ENCODE measurements at regions not wholly inside any gene's neighbourhood (a gene's known extent, or its start where the extent isn't known, plus 50 kb on each side); places are given as distances from the start of the nearest gene placed in this dataset.

DNA sequence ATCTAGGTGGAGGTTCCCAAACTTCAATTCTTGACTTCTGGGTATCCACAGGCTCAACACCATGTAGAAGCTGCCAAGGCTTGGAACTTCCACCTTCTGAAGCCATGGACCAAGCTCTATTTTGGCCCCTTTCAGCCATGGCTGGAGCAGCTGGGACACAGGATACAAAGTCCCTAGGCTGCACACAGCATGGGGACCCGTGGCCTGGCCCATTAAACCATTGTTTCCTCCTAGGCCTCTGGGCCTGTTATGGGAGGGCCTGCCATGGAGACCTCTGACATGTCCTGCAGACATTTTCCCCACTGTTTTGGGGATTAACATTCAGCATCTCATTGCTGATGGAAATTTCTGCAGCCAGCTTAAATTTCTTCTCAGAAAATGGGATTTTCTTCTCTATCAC, 1908.0 kb downstream of the EFNA5 start:
- Histone ChIP-seq H3K9me3 (ENCODE audit: control extremely low read depth in 1 of 3, control insufficient read depth in 2 of 3, insufficient read depth in 1 of 3, low read length in 2 of 3) (peaks cover 1 to 14% (median 5%) of the 10 kb centered on the region in 3 donors), H3K27ac (ENCODE audit: low read length in 2 of 2) (no peak overlapping the region)
- 33% methylated on average over 1 of the region's 1 CpG for WGBS (ENCODE audit: insufficient coverage)

DNA sequence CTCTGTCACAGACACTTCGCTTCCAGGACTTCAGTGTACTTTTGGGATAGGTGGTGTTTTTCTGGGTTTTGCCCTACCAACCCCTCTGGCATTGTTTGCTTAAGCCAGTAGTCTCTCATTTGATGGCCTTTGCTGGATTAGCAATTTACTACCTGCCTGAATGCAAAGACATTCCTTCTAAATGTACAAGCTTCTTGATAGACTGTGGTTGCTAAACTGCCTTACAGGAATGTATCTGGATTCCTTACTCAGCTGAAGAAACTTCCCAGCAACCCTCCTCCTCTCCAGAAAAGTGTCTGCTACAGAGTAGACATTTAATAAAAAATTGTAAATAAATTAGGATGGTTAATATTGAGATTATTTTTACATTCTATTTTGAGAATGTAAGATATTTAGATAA, 1916.7 kb downstream of the EFNA5 start:
- H3K27ac ChIP-seq (ENCODE audit: low read length in 2 of 2): no peak overlapping the region
- no peaks in the 10 kb centered on the region for H3K4me1 Mint-ChIP-seq
- H4K20me1 ChIP-seq (ENCODE audit: control insufficient read depth, insufficient read depth, low read length, poor library complexity, severe bottlenecking): no peaks in the 10 kb centered on the region
- no peak for DNase-seq
- H3K9me3 ChIP-seq (ENCODE audit: control extremely low read depth in 1 of 3, control insufficient read depth in 2 of 3, insufficient read depth in 1 of 3, low read length in 2 of 3): peaks cover 0 to 1% (median 0%) of the 10 kb centered on the region in 3 donors
- WGBS (ENCODE audit: insufficient coverage): no CpG with 5 or more reads among the region's 1 CpG
- no peaks in the 10 kb centered on the region for H3K27me3 ChIP-seq (replicated peaks in 1 of 4; ENCODE audit: control extremely low read depth in 1 of 4, control insufficient read depth in 3 of 4, insufficient read depth in 4 of 4, low read length in 3 of 4)
- no peak overlapping the region for H3K9ac ChIP-seq (ENCODE audit: low read length)
- H3K27me3 Mint-ChIP-seq: no peaks in the 10 kb centered on the region
- H3K36me3 ChIP-seq (replicated peaks in 1 of 2; ENCODE audit: control extremely low read depth in 1 of 2, control insufficient read depth in 1 of 2, extremely low read depth in 1 of 2, insufficient read depth in 2 of 2, low read length in 1 of 2): no peaks in the 10 kb centered on the region
- no peak overlapping the region for H3K27ac Mint-ChIP-seq
- H3K4me2 ChIP-seq (replicated peaks; ENCODE audit: low read depth, low read length, poor library complexity, severe bottlenecking): no peak overlapping the region
- POLR2A ChIA-PET: no interaction called here
- CTCF ChIA-PET: no interaction called here
- TF ChIP-seq, protein P1, sequence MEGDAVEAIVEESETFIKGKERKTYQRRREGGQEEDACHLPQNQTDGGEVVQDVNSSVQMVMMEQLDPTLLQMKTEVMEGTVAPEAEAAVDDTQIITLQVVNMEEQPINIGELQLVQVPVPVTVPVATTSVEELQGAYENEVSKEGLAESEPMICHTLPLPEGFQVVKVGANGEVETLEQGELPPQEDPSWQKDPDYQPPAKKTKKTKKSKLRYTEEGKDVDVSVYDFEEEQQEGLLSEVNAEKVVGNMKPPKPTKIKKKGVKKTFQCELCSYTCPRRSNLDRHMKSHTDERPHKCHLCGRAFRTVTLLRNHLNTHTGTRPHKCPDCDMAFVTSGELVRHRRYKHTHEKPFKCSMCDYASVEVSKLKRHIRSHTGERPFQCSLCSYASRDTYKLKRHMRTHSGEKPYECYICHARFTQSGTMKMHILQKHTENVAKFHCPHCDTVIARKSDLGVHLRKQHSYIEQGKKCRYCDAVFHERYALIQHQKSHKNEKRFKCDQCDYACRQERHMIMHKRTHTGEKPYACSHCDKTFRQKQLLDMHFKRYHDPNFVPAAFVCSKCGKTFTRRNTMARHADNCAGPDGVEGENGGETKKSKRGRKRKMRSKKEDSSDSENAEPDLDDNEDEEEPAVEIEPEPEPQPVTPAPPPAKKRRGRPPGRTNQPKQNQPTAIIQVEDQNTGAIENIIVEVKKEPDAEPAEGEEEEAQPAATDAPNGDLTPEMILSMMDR (IDR thresholded peaks at IDR 0.05): no peak
- no peak for TF ChIP-seq EZH2 (IDR thresholded peaks at IDR 0.05; ENCODE audit: borderline replicate concordance, insufficient read depth, low read depth, low read length, poor library complexity, severe bottlenecking)
- no peak overlapping the region for H3K4me3 ChIP-seq (ENCODE audit: control extremely low read depth in 1 of 5, extremely low read depth in 1 of 5, insufficient read depth in 1 of 5, low read depth in 2 of 5, low read length in 4 of 5)
- no peak overlapping the region for H2AFZ ChIP-seq (ENCODE audit: insufficient read depth, low read depth, low read length, poor library complexity, severe bottlenecking)
- no peaks in the 10 kb centered on the region for H3K79me2 ChIP-seq (ENCODE audit: control insufficient read depth, insufficient read depth, low read length)
- no peaks in the 10 kb centered on the region for H3K4me1 ChIP-seq (ENCODE audit: control insufficient read depth in 2 of 2, insufficient read depth in 2 of 2, low read length in 2 of 2)
- no peak for ATAC-seq (ENCODE audit: low read depth)
- intact Hi-C loops (cut with micrococcal nuclease): no loop called here
- H3K9me3 Mint-ChIP-seq (ENCODE audit: insufficient read depth): peaks cover 4% of the 10 kb centered on the region
- H3K4me3 Mint-ChIP-seq: no peak overlapping the region

More for the DNA sequence above, 1908.0 kb downstream of the EFNA5 start:
- Mint-ChIP-seq H3K27me3 (no peaks in the 10 kb centered on the region), H3K4me3 (no peak overlapping the region), H3K9me3 (ENCODE audit: insufficient read depth) (peaks cover 6% of the 10 kb centered on the region), H3K27ac (no peak overlapping the region), H3K4me1 (no peaks in the 10 kb centered on the region)
- no peak overlapping the region for H3K4me2 ChIP-seq (replicated peaks; ENCODE audit: low read depth, low read length, poor library complexity, severe bottlenecking)
- CTCF ChIA-PET: no interaction called here
- H3K4me1 ChIP-seq (ENCODE audit: control insufficient read depth in 2 of 2, insufficient read depth in 2 of 2, low read length in 2 of 2): no peaks in the 10 kb centered on the region
- no peaks in the 10 kb centered on the region for H4K20me1 ChIP-seq (ENCODE audit: control insufficient read depth, insufficient read depth, low read length, poor library complexity, severe bottlenecking)
- ATAC-seq (ENCODE audit: low read depth): no peak
- H2AFZ ChIP-seq (ENCODE audit: insufficient read depth, low read depth, low read length, poor library complexity, severe bottlenecking): no peak overlapping the region
- DNase-seq: no peak
- H3K9ac ChIP-seq (ENCODE audit: low read length): no peak overlapping the region
- no peak overlapping the region for H3K4me3 ChIP-seq (ENCODE audit: control extremely low read depth in 1 of 5, extremely low read depth in 1 of 5, insufficient read depth in 1 of 5, low read depth in 2 of 5, low read length in 4 of 5)
- H3K27me3 ChIP-seq (replicated peaks in 1 of 4; ENCODE audit: control extremely low read depth in 1 of 4, control insufficient read depth in 3 of 4, insufficient read depth in 4 of 4, low read length in 3 of 4): no peaks in the 10 kb centered on the region
- POLR2A ChIA-PET: no interaction called here
- no peaks in the 10 kb centered on the region for H3K36me3 ChIP-seq (replicated peaks in 1 of 2; ENCODE audit: control extremely low read depth in 1 of 2, control insufficient read depth in 1 of 2, extremely low read depth in 1 of 2, insufficient read depth in 2 of 2, low read length in 1 of 2)
- H3K79me2 ChIP-seq (ENCODE audit: control insufficient read depth, insufficient read depth, low read length): no peaks in the 10 kb centered on the region
- TF ChIP-seq EZH2 (IDR thresholded peaks at IDR 0.05; ENCODE audit: borderline replicate concordance, insufficient read depth, low read depth, low read length, poor library complexity, severe bottlenecking): no peak
- TF ChIP-seq, protein P1 (IDR thresholded peaks at IDR 0.05): no peak
- intact Hi-C loops (cut with micrococcal nuclease): no loop called here
